ENCODE measurements at regions not wholly inside any gene's neighbourhood (a gene's known extent, or its start where the extent isn't known, plus 50 kb on each side); places are given as distances from the start of the nearest gene placed in this dataset.
"Not testable (repeated sequence)": the region's sequence is repeated elsewhere in the genome, so short reads cannot be mapped to it uniquely, and the experiment has no call there.

- DNase-seq (ENCODE audit: low read depth) = no peak
Observed at GRCh38 chr1:30569384-30569783, 154.0 kb downstream of the MATN1 start.

- DNase-seq (ENCODE audit: low read depth) = no peak
Observed at GRCh38 chr1:30562559-30562958, 160.8 kb downstream of the MATN1 start.

DNA sequence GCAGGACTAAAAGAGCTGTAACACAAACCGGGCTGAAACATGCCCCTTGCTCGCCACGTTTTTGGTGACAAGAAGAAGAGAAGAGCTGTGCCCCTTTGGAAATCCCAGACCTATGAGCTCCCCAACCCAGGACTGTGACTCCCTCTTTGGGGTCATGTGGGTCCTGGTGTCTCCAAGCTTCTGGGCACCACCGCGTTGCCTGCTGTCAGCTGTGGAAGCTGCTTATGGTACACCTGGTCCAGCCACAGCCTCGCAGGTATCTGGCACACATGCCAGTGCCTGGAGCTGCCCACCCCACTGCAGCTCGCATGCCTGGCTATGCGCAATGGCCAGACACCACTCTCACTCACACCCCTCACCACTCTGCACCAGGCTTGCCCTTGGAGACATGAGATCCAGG is 171.8 kb downstream of the MATN1 start:
- DNase-seq (ENCODE audit: low read depth) = no peak

DNA sequence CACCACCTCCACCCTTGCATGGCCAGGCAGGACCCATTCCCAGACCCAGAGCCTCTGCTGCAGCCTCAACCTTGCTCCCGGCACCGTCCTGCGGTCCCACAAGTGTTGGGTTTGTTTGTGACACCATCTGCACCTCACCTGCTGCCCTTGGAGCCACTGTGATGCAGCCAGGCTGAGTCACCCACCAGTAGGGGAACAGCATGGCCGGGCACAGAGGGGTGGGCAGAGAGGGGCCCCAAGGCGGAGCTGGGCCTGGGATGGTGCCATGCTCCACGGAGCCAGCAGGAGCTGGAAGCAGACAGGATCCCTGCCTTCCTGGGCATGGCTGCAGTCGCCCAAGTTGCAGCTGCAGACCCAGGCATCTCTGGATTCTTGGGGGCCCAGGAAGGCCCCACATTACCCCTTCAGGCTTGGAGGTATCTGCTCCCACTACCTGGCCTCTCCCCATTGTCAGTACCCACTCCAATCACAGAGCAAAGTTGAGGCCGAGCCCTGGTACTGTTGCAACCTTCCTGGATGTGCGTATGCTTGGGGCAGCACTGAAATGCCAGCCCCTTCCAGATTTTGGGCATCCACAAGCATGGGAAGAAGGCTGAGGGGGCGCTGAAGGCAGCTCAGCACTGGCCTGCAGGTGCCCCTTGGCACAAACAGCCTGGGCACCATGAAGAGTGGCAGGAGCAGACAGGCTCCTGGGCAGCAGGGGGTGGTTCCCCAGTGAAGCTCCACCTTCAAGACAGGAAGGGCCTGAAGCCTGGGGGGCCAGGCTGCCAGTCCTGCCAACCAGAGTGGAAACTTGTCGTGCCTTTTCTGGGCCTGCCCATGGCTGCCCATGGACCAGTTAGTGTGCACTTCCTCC is 172.8 kb downstream of the MATN1 start:
- DNase-seq (ENCODE audit: low read depth) = no peak

- DNase-seq (ENCODE audit: low read depth) = not testable (repeated sequence)
Observed at GRCh38 chr1:30549872-30550271, 173.5 kb downstream of the MATN1 start.

DNA sequence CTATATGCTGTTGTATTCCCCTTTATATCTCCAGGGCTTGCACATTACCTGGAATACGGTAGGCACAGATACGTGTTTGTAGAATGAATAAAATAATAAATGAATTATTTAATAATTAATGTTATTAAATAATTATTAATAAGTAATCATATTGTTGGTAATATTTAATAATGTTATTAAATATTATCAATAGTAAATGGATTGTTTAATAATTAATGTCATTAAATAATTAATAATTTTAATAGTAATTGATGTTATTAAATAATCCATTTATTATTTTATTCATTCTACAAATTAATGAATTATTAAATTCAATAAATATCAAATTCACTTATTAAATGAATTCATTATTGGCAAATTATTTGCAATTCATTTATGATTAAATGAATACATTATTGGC is 175.1 kb downstream of the MATN1 start:
- DNase-seq (ENCODE audit: low read depth) = no peak

- DNase-seq (ENCODE audit: low read depth) = not testable (repeated sequence)
Observed at GRCh38 chr1:30547326-30547725, 176.1 kb downstream of the MATN1 start.

DNA sequence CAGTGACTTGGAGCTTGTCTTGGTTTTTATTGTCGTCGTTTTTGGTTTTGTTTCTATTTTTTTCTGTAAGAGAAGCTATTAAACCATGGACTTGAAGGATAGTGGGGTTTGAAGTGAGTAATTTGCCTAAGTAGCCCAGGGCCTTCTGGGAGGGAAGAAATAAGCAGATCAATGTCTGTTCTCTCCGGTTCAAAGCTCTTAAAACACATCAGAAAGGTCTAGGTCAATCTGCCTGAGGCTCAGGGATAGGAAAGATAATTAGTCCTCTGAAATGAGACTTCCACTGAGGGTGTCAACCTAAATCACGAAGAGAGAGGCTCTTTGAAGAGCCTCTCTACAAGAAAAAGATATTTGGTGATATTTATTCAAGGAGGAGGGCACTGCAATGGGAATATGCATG is 178.0 kb downstream of the MATN1 start:
- no peak for DNase-seq (ENCODE audit: low read depth)

DNA sequence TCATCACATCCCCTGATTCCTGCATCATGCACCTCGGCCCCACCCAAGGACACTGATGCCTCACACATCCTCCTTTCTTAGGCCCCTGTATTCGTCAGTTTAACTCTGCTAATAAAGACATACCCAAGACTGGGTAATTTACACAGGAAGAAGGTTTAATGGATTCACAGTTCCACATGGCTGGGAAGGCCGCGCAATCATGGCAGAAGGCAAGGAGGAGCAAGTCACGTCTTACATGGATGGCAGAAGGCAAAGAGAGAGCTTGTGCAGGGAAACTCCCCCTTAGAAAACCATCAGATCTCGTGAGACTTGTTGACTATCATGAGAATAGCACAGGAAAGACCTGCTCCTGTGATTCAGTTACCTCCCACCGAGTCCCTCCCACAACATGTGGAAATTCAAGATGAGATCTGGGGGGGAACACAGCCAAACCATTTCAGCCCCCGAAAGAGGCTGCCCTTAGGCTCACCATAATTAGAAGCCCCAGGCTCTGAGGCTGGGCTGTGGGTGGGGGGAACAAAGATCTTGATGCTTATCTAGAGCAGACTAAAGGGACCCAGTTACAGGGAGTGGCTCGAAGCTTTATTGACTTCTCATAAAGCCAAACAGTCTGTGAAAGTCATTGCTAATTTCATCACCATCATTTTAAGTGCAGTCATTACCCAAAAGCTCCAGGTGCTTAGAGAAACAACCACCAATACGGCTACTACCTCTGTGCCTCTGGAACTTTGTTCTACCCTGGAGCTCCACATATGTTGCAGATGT is 181.5 kb downstream of the MATN1 start:
- DNase-seq (ENCODE audit: low read depth) = no peak

DNA sequence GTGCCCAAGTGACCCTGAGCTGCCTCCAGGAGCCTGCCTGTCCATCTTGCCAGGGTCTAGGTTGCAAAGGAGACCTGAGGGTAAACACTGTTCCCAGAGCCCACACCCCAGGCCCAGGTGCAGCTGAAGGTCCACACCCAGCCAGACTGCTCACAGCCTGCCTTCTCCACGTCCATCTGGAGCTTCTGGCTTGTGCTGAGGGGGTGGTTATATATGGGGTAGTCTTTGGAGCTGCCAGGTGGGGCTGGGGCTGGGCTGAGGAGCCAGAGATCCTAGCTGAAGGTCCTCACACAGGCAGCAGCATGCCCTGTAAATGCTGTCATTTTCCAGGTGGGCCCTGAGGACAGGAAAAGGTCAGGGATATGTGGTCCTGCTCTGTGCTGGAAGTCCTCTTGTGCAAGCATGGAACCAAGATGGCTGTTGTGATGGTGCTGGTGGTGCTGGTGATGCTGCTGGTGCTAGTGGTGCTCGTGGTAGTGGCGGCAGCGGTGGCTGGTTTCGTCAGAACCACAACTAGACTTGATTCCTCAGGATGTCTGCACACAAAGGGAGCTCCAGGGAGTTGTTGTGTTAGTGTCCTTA is 182.7 kb downstream of the MATN1 start:
- no peak for DNase-seq (ENCODE audit: low read depth)

GRCh38 chr1:30539884-30540283 is 183.5 kb downstream of the MATN1 start:
- no peak for DNase-seq (ENCODE audit: low read depth)

DNA sequence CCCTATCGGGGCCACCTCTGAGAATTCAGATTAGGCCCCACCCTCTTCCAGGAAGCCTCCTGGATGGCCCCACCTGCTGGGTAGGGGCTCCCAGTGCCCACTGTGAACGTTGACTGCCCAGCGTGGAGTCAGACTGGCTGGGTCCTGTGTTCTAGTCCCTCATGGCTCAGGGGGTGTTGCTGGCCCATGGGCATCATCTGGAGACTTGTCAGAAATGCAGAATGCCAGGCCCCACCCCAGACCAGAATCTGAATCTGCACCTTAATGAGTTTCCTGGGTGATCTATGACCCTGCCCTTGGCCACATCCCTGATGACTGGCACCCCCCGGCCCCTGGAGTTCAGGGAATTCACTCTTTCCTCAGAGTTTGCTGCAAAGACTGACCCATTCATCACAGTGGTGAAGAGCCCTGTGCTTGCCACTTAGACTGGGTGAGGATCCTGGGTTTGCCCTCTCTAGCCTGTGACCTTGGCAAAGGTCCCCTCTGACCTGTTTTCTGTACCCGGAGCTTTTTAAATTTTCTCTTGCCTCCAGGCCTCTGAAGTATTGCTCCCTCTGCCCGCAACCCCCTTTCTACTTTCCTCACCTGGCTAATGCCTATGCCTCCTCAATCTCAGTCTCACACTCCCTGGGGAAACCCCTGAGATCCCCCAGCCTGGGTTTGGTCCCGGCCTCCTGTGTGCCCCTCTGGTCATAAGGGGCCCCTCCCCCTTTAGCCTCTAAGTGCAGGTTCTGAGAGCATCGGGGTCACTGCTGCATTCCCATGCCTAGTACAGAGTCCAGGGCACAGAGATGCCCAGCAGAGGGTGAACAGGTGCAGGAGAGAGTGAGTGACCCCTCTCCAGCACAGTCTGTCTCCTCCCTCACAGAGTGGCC is 184.2 kb downstream of the MATN1 start:
- DNase-seq (ENCODE audit: low read depth) = no peak

- no peak for DNase-seq (ENCODE audit: low read depth)
Observed at GRCh38 chr1:30538226-30538992, 185.0 kb downstream of the MATN1 start.

DNA sequence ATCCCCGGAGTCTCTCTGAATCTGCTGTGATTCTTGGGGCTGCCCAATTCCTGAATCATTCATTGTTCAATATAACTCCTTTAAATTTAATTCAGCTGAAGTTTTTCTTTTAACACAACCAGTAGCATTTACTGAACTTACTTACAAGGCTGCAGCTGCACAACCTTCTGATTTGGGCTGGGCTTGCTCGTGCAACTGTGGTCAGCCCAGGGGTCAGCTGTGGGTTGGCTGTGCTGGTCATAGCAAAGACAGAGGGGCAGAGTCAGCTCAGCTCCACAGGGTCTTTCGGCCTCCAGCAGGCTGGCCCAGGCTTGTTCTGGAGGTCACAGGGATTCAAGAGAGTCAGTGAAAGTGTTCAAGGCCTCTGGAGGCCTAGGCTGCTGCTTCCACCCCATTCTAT is 186.1 kb downstream of the MATN1 start:
- no peak for DNase-seq (ENCODE audit: low read depth)

DNA sequence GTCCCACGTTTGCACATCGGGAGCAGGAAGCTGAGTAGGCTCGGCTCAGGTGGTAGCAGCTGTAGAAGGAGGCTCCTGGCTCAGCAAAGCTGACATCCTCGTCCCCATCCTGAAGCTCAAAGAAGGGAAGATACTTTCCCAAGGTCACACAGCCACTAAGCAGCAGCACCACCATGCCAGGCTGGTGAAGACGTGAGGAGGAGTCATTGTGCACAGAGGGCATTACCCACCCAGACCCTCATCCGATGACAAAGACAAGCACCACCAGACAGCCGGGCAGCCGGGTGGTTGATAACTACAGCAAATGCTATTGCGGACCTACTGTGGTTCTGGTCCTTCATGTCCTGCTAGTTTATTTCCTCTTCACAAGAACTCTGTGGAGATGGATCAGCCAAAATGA is 186.9 kb downstream of the MATN1 start:
- no peak for DNase-seq (ENCODE audit: low read depth)

- no peak for DNase-seq (ENCODE audit: low read depth)
Observed at GRCh38 chr1:30535595-30536325, 187.6 kb downstream of the MATN1 start.

DNA sequence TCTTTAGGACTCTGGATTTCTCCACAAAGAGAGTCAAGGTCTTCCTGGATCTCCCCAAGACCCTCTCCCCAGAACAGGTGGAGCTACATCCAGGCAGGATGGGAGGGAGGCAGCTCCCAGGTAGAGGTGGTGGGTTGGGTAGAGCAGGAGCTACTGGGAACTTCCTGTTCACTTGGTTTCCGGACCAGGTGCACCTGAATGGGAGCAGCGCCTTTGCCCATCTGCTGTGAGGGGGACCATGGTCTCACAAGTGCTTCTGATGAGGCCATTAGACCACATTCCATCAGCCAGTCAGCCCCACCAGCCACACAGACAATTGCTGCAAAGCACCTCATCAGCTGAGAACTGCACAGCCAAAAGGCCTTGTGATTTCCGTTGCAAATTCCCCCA is 188.8 kb downstream of the MATN1 start:
- no peak for DNase-seq (ENCODE audit: low read depth)

GRCh38 chr1:30533796-30534550 is 189.4 kb downstream of the MATN1 start:
- DNase-seq (ENCODE audit: low read depth) = no peak

DNA sequence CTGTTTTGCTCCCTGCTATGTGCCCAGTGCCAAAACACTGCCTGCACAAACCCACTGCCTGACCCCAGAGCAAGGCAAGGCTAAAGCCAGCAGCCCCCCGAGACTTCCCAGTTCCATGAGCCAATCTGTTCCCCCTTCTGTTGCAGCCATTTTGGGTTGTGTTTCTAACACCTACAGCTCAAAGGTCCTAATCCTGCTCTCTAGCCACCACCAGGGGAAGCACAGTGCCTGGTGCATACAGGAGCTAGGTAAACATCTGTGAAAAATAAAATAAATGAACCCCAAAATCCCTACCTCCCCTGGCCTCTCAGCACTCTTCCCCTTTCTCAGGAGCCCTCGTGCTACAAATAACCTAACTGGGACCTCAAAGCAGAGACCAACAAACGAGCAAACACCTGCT is 190.2 kb downstream of the MATN1 start:
- DNase-seq (ENCODE audit: low read depth) = no peak

DNA sequence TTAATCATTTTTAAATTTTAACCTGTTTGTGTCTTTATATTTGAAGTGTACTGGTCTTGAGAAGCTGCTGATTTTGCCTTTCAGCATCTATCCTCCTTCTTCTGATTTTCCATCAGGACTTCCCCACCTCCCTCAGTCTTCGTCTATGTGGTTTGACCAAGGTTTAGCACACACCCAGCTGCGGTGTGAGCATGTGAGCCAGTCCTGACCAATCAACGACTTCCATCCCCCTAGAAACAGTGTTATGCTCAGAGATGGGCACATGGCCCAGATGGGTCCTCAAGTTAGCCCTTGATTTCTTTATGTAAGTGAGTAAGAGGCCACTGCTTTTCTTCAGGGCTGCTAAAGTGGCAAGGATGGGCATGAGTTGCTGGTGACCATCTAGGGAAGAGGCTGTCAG is 190.8 kb downstream of the MATN1 start:
- no peak for DNase-seq (ENCODE audit: low read depth)

All from fibroblast of gingiva (primary cell).